ENCODE measurements at regions not wholly inside any gene's neighbourhood (a gene's known extent, or its start where the extent isn't known, plus 50 kb on each side); places are given as distances from the start of the nearest gene placed in this dataset.
"Not testable (repeated sequence)": the region's sequence is repeated elsewhere in the genome, so short reads cannot be mapped to it uniquely, and the experiment has no call there.

- no peak overlapping the region for H2AFZ ChIP-seq (ENCODE audit: low read depth, low read length)
- no peaks in the 10 kb centered on the region for H3K36me3 ChIP-seq (ENCODE audit: insufficient read depth, low read length)
- H3K9me3 ChIP-seq (ENCODE audit: low read length), result no peaks in the 10 kb centered on the region
- H3K4me3 ChIP-seq (ENCODE audit: low read length), result no peak overlapping the region
- H3K27me3 ChIP-seq (ENCODE audit: insufficient read depth, low read length), result no peaks in the 10 kb centered on the region
- no peaks in the 10 kb centered on the region for H3K4me1 ChIP-seq (ENCODE audit: insufficient read depth, low read length)
Measured at GRCh38 chr14:97113339-97113738, 316.2 kb downstream of the VRK1 start.

- H2AFZ ChIP-seq (ENCODE audit: low read depth, low read length), result no peak overlapping the region
- H3K36me3 ChIP-seq (ENCODE audit: insufficient read depth, low read length), result no peaks in the 10 kb centered on the region
- no peaks in the 10 kb centered on the region for H3K9me3 ChIP-seq (ENCODE audit: low read length)
- H3K27me3 ChIP-seq (ENCODE audit: insufficient read depth, low read length), result no peaks in the 10 kb centered on the region
- H3K4me3 ChIP-seq (ENCODE audit: low read length), result no peak overlapping the region
- no peaks in the 10 kb centered on the region for H3K4me1 ChIP-seq (ENCODE audit: insufficient read depth, low read length)
Measured at GRCh38 chr14:97116546-97116945, 319.4 kb downstream of the VRK1 start.

- Histone ChIP-seq H3K27me3 (ENCODE audit: insufficient read depth, low read length) (no peaks in the 10 kb centered on the region), H3K9me3 (ENCODE audit: low read length) (no peaks in the 10 kb centered on the region), H3K4me3 (ENCODE audit: low read length) (no peak overlapping the region), H3K36me3 (ENCODE audit: insufficient read depth, low read length) (no peaks in the 10 kb centered on the region), H3K4me1 (ENCODE audit: insufficient read depth, low read length) (no peaks in the 10 kb centered on the region), H2AFZ (ENCODE audit: low read depth, low read length) (no peak overlapping the region)
Measured at GRCh38 chr14:97117693-97118092, 320.5 kb downstream of the VRK1 start.

GRCh38 chr14:97120204-97120603 is 323.0 kb downstream of the VRK1 start:
- Histone ChIP-seq H3K27me3 (ENCODE audit: insufficient read depth, low read length) (no peaks in the 10 kb centered on the region), H3K36me3 (ENCODE audit: insufficient read depth, low read length) (no peaks in the 10 kb centered on the region), H3K4me3 (ENCODE audit: low read length) (no peak overlapping the region), H3K9me3 (ENCODE audit: low read length) (no peaks in the 10 kb centered on the region), H2AFZ (ENCODE audit: low read depth, low read length) (no peak overlapping the region), H3K4me1 (ENCODE audit: insufficient read depth, low read length) (no peaks in the 10 kb centered on the region)

GRCh38 chr14:97120611-97121031 is 323.4 kb downstream of the VRK1 start:
- Histone ChIP-seq H3K4me3 (ENCODE audit: low read length) (no peak overlapping the region), H2AFZ (ENCODE audit: low read depth, low read length) (no peak overlapping the region), H3K4me1 (ENCODE audit: insufficient read depth, low read length) (no peaks in the 10 kb centered on the region), H3K27me3 (ENCODE audit: insufficient read depth, low read length) (no peaks in the 10 kb centered on the region), H3K36me3 (ENCODE audit: insufficient read depth, low read length) (no peaks in the 10 kb centered on the region), H3K9me3 (ENCODE audit: low read length) (no peaks in the 10 kb centered on the region)

- Histone ChIP-seq H3K36me3 (ENCODE audit: insufficient read depth, low read length) (no peaks in the 10 kb centered on the region), H2AFZ (ENCODE audit: low read depth, low read length) (no peak overlapping the region), H3K4me1 (ENCODE audit: insufficient read depth, low read length) (no peaks in the 10 kb centered on the region), H3K4me3 (ENCODE audit: low read length) (no peak overlapping the region), H3K9me3 (ENCODE audit: low read length) (no peaks in the 10 kb centered on the region), H3K27me3 (ENCODE audit: insufficient read depth, low read length) (no peaks in the 10 kb centered on the region)
Measured at GRCh38 chr14:97129639-97130038, 332.5 kb downstream of the VRK1 start.

GRCh38 chr14:97135847-97136246 is 338.7 kb downstream of the VRK1 start:
- not testable (repeated sequence) for H3K27me3 ChIP-seq (ENCODE audit: insufficient read depth, low read length)

GRCh38 chr14:97137705-97138104 is 340.5 kb downstream of the VRK1 start:
- Histone ChIP-seq H3K4me3 (ENCODE audit: low read length) (no peak overlapping the region), H2AFZ (ENCODE audit: low read depth, low read length) (no peak overlapping the region), H3K36me3 (ENCODE audit: insufficient read depth, low read length) (no peaks in the 10 kb centered on the region), H3K4me1 (ENCODE audit: insufficient read depth, low read length) (no peaks in the 10 kb centered on the region), H3K9me3 (ENCODE audit: low read length) (no peaks in the 10 kb centered on the region), H3K27me3 (ENCODE audit: insufficient read depth, low read length) (no peaks in the 10 kb centered on the region)

More at GRCh38 chr14:97135847-97136246, 338.7 kb downstream of the VRK1 start:
- H3K4me3 ChIP-seq (ENCODE audit: low read length); H3K36me3 ChIP-seq (ENCODE audit: insufficient read depth, low read length); H3K9me3 ChIP-seq (ENCODE audit: low read length); H3K4me1 ChIP-seq (ENCODE audit: insufficient read depth, low read length); H2AFZ ChIP-seq (ENCODE audit: low read depth, low read length): not testable (repeated sequence)

- no peak overlapping the region for H2AFZ ChIP-seq (ENCODE audit: low read depth, low read length)
- no peak overlapping the region for H3K4me3 ChIP-seq (ENCODE audit: low read length)
- no peaks in the 10 kb centered on the region for H3K4me1 ChIP-seq (ENCODE audit: insufficient read depth, low read length)
- no peaks in the 10 kb centered on the region for H3K36me3 ChIP-seq (ENCODE audit: insufficient read depth, low read length)
- H3K27me3 ChIP-seq (ENCODE audit: insufficient read depth, low read length), result no peaks in the 10 kb centered on the region
- no peaks in the 10 kb centered on the region for H3K9me3 ChIP-seq (ENCODE audit: low read length)
Measured at GRCh38 chr14:97138801-97139200, 341.6 kb downstream of the VRK1 start.

- no peaks in the 10 kb centered on the region for H3K9me3 ChIP-seq (ENCODE audit: low read length)
- no peak overlapping the region for H3K4me3 ChIP-seq (ENCODE audit: low read length)
- no peaks in the 10 kb centered on the region for H3K36me3 ChIP-seq (ENCODE audit: insufficient read depth, low read length)
- H3K27me3 ChIP-seq (ENCODE audit: insufficient read depth, low read length), result no peaks in the 10 kb centered on the region
- no peak overlapping the region for H2AFZ ChIP-seq (ENCODE audit: low read depth, low read length)
- no peaks in the 10 kb centered on the region for H3K4me1 ChIP-seq (ENCODE audit: insufficient read depth, low read length)
Measured at GRCh38 chr14:97143011-97143410, 345.8 kb downstream of the VRK1 start.

GRCh38 chr14:97143456-97143855 is 346.3 kb downstream of the VRK1 start:
- Histone ChIP-seq H3K4me3 (ENCODE audit: low read length) (no peak overlapping the region), H3K4me1 (ENCODE audit: insufficient read depth, low read length) (no peaks in the 10 kb centered on the region), H3K36me3 (ENCODE audit: insufficient read depth, low read length) (no peaks in the 10 kb centered on the region), H3K9me3 (ENCODE audit: low read length) (no peaks in the 10 kb centered on the region), H2AFZ (ENCODE audit: low read depth, low read length) (no peak overlapping the region), H3K27me3 (ENCODE audit: insufficient read depth, low read length) (no peaks in the 10 kb centered on the region)

GRCh38 chr14:97148021-97148420 is 350.8 kb downstream of the VRK1 start:
- H2AFZ ChIP-seq (ENCODE audit: low read depth, low read length); H3K36me3 ChIP-seq (ENCODE audit: insufficient read depth, low read length); H3K4me3 ChIP-seq (ENCODE audit: low read length); H3K27me3 ChIP-seq (ENCODE audit: insufficient read depth, low read length); H3K4me1 ChIP-seq (ENCODE audit: insufficient read depth, low read length); H3K9me3 ChIP-seq (ENCODE audit: low read length): not testable (repeated sequence)

- Histone ChIP-seq H3K36me3 (ENCODE audit: insufficient read depth, low read length) (no peaks in the 10 kb centered on the region), H2AFZ (ENCODE audit: low read depth, low read length) (no peak overlapping the region), H3K9me3 (ENCODE audit: low read length) (no peaks in the 10 kb centered on the region), H3K4me1 (ENCODE audit: insufficient read depth, low read length) (no peaks in the 10 kb centered on the region), H3K27me3 (ENCODE audit: insufficient read depth, low read length) (peaks cover 11% of the 10 kb centered on the region), H3K4me3 (ENCODE audit: low read length) (no peak overlapping the region)
Measured at GRCh38 chr14:97149775-97150174, 352.6 kb downstream of the VRK1 start.

GRCh38 chr14:97153527-97153926 is 356.3 kb downstream of the VRK1 start:
- Histone ChIP-seq H3K9me3 (ENCODE audit: low read length) (no peaks in the 10 kb centered on the region), H3K4me1 (ENCODE audit: insufficient read depth, low read length) (no peaks in the 10 kb centered on the region), H3K36me3 (ENCODE audit: insufficient read depth, low read length) (no peaks in the 10 kb centered on the region), H3K4me3 (ENCODE audit: low read length) (no peak overlapping the region), H3K27me3 (ENCODE audit: insufficient read depth, low read length) (peaks cover 11% of the 10 kb centered on the region), H2AFZ (ENCODE audit: low read depth, low read length) (no peak overlapping the region)

Measured in neuron (in vitro differentiated cells).